SIG-M5 (cell line): ENCODE measurements at regions not wholly inside any gene's neighbourhood (a gene's known extent, or its start where the extent isn't known, plus 50 kb on each side); places are given as distances from the start of the nearest gene placed in this dataset.

ENCODE experiments used
- DNase-seq: peaks from one replicate; lab custom pipeline; 2025; lab: John Stamatoyannopoulos, UW

DNA sequence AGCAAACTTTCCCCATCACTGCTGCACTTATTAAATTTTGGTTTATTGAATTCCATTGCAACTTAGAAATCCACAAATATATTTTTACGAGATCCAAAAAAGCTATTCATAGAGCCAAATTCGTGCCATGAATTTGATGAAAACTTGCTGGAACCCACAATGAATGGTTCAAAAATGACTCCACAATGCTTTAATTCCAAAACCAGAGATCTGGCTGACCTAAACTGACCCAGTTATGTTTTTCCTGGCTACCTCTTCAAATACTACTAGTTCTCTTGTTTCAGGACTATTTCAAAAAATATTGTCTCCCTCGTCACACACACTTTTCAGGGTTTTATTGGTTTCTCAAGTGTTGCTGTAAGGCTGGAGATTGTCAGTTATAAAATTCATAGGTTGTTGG lies 474.8 kb downstream of the PDGFC start:
- DNase-seq: no peak

DNA sequence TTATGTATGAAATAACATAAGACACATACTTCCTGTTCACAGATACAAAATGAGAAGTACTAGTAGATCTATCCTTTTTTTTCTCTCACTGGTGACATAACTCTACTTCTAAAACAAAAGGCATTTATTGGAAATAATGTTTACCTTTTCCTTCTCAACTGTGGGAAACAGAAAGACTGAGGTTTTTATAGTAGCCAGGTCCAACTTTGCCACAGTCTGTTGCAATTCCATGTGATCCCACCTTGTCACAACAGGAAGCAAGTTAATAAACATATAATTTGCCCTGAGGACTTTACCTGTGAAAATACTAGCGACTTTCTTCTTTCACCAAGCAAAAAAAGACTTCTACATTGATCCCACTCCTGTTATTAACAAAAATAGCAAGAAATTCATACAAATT lies 475.8 kb downstream of the PDGFC start:
- no peak for DNase-seq

DNA sequence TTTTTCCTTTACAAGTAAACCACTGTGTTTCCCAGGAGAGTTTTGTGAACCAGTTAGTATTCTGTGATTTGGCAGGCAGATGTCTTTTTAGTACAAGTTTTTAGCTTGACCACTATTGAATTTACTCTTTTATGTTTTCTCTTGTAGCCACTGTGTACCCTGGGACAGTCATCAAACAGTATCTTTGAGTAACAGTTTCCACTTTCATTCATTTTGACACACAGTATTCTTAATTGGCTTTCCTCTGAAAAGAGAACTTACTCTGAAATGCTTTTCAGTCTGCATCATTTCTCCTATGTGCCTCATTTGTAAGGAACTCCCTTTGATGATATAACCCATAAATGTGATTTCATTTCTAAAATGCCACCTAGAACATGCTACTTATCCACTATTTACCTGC lies 476.5 kb downstream of the PDGFC start:
- DNase-seq: no peak

DNA sequence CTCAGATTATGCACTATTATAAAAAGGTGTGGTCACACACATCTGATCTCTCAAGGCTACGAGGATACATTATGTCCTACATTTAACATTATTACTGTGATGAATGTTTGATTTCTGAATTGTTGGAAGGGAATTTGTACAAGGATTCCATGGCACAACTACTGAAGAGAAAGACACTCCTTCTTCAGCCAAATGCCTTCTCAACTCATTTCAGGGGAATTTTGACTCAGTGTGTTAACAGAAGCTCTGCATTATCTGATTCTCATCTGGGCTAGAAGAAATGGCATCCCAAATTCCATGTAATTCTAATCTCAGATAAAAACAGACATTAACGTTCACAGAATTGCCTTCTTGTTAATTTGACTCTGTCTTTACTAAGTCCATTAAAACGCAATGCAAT lies 477.7 kb downstream of the PDGFC start:
- no peak for DNase-seq

DNA sequence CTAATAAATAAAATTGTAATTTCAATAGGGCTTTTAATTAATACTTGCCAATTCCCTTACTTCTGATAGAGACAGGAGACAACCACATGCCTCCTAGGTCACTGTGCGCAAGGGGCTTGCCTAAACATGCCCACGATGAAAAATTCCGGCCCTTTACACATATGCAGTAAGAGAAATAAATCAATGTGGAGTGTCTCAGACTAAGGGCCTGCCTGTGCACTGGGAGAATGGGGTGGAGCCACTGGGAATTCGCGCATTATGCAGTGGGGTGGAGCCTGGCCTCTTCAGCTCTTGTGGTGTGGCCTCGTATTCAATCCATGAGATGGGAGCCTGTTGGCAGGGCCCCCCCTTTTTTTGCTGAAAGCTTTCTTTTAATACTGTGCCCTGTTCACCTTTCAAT lies 484.5 kb downstream of the PDGFC start:
- DNase-seq: no peak

DNA sequence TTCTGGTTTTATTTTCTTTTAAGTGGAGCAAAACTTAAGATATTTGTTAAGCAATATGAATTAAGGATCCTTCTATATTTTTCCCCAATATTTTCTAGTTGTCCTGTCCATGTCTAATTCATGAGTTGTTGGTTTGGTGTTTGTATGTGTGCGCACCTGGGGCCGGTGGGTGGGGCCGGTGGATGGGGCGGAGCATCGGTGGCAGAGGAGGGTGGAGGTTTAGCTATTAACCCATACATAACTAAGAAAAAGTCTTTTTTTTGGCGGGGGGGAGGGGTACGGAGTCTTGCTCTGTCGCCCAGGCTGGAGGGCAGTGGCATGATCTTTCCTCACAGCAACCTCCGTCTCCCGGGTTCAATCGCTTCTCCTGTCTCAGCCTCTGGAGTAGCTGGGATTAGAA lies 489.8 kb downstream of the PDGFC start:
- DNase-seq: no peak

DNA sequence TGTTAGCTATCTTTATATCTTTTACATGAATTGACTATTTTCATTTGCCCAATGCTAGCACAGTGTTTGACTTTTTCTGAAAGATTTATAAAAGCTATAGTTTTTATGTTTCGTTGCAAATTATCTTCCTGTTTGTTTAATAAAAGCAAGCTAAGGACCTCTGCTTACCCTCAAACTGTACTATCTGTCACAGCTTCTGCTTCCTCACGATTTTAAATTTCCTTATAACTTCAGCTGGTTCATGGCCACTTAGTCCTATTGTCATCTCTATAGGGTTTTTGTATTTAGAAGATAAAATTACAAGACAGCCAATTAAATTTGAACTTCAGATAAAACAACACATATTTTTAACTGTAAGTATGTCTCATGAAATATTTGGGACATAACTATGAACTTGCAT lies 494.0 kb downstream of the PDGFC start:
- no peak for DNase-seq

DNA sequence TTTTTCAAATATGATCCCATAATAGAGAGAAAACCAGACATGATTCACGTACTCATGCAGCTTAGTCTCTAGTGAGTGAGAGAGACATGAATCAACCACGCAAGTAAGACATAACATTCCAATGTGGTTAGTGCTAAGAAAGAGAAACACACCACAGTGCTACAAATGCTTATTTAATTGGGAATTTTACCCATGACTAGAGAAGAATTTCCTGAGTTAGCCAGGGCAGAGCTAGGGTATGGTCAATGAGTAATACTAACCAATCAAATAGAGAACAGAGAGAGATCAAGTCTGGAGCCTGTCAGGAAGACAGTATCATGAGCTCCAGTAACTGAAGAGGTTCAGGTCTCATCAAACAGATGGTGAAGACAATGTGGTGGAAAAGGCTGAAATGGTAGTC lies 495.2 kb downstream of the PDGFC start:
- no peak for DNase-seq

DNA sequence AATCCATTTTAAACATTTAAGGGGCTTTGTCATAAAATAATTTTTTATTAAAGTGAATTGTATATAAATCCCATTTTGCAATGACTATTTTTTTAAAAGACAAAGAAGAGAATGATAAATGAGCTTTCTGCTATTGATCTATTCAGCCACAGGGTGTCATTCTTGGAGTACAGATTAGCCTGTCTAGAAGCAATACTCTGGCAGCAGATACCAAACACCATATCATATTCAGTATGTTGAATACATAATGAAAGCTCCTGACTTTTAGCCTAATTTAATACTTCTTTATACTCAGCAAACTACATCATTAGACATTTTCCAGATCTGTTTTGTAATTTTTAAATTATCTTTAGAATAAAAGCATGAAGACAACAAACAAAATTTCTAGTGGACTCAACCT lies 496.3 kb downstream of the PDGFC start:
- no peak for DNase-seq

DNA sequence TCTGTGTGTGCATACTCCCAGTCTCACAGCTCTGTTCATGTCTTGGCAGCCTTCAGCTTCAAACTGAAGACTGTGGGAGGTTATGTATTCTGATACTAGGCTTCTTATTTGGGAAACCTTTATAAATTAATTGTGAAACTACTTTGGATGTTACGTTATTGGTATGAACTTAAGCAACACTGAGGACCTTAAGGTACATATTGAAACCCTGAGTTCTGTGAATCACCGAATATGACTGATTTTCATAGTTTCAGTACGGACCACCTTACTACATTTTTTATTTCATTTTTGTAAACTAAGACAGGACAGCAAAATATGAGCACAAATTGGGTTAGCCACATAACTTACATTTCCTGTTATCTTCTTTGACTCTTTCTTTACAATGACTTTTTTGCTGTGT lies 498.4 kb downstream of the PDGFC start:
- no peak for DNase-seq

DNA sequence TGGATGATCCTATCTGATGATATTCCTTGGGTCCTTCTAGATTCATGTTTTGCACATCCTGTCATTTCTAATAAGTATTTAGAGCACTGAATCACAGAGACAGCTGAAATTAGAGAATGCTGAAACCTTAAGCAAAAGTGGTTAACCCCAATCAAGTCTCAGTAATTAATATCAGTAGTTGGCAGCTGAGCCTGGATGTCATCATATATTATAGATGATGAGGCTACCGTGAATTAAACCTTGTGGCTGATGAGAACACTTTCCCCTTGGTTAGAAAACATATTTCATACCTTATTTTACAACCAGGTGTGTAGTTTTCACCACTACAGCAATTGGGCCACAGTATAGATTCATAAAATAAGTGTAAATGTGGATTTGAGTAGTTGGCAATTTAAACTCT lies 499.0 kb downstream of the PDGFC start:
- DNase-seq: no peak

DNA sequence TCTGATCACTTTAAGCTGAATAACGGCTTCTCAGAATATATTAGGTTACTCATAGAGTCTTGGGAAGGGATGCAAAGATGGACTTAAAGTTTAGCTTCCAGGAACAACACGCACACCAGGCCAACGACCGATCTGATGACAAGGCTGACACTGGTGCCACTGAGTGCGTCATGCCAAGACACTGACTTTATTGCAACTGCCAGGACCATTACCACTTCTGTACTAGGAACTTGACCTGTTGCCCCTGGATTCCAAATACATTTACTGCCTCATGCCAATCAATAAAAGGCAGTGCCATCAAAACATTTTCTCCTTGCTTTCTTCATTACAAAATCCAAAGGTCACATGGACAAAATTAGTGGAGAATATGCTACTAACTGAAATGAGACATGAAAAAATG lies 505.9 kb upstream of the CTSO start:
- DNase-seq: no peak

DNA sequence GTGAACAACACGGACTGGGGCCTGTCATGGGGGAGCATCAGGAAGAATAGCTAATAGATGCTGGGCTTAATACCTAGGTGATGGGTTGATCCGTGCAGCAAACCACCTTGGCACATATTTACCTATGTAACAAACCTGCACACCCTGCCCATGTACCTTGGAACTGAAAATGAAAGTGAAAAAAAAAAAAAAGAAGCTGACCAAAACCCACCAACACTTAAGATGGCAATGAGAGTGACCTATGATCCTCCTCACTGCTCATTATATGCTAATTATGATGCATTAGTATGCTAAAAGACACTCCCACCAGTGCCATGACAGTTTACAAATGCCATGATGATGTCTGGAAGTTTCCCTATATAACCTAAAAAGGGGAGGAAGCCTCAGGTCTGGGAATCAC lies 503.2 kb upstream of the CTSO start:
- no peak for DNase-seq

DNA sequence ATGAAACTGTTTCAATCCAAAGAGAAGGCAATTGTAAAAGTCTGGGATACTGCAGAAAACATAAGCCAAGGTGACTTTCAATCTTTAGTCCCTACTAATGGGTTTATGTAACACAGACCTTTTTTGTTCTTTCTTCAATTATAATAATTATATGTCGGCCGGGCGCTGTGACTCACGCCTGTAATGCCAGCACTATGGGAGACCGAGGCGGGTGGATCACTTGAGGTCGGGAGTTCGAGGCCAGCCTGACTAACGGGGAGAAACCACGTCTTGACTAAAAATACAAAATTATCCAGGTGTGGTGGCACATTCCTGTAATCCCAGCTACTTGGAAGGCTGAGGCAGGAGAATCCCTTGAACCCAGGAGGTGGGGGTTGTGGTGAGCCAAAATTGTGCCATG lies 489.8 kb upstream of the CTSO start:
- no peak for DNase-seq

DNA sequence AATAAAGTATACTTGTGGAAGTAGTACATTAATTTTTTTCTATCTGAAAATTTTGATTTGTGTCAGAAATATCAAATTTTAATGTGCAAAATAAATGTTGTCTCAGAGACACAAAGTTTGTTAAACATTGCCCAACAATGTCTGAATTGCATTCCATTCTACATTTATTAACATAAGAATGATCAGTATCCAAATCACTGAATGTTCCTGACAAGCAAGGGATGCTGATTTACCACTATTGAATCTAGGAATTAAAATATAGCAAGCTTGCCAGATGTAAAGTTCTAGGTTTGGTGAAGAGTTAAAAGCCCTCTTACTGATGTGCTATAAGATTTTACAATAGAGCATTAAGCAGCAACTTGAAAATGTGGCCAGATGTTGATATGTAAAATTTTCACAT lies 489.2 kb upstream of the CTSO start:
- no peak for DNase-seq

DNA sequence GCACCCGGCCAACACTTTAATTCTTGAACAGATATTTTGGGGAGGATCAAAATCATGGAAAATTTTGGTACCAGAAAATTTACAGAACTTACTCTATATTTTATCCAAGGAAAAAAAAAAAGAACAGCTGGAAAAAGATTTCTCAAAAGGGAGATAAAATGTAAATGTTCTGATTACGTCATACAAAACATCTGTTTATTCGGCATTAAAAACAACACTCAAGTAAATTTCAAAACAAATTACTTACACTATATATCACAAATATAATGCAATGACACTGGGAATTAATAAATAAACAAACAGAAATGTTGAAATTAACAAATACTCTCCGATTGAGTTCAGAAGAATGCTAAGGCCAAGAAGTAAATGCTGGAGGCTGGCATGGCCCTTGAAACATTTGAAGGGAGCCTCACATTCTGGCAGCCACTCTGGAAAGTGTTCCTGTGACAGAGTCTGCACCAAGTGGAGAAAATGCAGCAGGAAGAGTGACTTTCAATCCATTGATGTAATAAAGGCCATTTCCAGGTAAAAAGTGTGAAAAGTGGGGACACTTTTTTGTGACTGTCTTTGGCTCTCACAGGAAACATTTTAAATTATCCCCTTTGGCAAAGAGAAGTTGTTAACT lies 486.0 kb upstream of the CTSO start:
- DNase-seq: no peak

DNA sequence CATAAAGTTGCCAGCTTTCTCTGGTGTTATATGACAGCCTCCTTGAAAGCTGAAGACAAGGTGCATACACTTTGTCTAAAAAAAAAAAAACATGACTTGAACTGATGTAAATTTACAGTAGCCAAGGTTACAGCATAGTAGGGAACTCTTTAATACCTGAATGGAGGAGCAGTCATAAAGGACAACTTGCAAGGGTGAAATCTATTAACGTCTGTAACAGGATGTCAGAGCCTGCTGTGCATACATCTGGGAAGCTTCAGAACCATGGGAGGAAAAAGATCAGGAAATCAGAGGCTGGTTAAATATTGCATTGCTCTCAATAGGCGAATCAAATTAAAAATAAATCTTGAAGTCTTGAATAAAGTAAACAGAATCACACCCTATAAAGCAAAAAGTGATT lies 484.0 kb upstream of the CTSO start:
- DNase-seq: no peak

DNA sequence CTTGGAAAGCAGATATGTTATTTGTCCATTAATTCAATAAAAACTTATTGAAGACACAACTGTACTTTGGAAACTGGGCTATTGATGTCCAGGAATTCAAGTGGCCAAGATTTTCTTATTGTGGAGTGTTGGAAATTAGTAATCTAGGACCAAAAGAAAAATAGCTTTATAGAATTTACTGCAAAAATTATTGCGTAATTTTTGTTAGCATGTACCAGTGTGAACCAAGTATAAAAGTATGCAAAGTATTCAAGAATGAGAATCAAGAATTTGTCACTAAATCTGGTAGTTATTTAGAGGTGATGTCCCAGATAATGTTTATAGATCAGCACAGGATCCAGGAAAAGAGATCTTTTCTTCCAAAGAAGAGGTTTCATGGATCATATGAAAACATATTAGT lies 468.9 kb upstream of the CTSO start:
- no peak for DNase-seq

DNA sequence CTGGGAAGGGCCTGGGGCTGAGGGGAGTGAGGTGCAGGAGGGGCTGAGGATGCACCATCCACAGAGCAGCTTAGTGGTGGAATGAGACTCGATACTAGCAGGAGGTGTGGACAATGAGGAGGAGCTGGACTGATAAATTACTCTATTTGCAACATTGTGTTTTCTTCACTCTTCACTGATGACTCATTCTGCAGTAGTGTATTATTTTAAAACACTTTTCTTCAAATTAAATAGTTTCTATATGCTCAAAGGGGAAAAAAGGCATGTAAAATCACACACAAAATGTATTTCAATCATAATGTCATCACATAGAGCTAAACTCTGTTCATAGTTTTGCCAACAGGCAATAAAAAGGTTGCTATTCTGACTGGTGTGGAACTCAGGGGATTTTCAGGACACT lies 467.0 kb upstream of the CTSO start:
- DNase-seq: no peak

DNA sequence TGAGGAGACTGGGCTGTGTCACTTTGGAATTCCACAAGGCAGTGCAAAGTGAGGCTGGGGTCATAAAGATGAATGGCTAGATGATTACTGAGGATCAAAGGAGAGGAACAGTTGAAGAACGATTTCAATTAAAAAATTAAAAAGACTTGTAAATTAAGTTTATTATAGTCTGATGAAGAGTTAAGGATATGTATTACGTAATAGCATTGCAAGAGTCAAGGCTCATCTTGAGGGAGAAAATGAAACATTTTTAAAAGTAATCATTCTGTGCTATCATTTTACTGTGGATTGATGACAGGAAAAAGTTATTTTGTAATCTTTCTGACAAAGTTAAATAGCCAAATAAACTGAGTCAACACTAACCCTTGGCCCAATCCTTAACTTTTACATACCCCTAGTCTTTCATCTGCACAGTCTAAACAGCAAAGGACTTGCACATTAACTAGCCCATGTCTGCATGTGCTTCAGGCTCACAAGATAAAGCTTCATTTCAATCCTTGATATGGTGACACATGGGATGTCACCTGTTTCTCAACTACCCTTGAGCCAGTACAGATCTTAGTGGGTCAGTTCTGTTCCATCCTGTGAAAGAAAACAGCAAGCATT lies 465.5 kb upstream of the CTSO start:
- DNase-seq: no peak

DNA sequence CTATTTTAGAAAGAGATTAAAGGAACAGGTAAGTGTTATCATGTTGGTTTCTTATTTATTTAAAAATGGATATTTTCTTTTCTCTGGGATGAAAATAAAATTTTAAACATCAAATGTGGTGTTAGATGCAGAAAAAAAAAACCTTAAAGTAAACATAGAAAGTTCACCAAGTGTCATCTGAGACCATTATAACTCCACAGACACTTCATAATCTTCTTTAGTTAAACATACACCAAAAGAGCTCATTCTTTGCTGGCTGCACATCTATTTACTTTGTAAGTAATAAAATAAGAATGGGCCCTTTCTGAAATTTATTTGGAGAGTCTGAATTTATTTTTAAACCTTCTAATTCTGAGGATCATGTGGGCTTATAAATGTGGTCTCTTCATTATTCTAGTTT lies 460.7 kb upstream of the CTSO start:
- DNase-seq: no peak

DNA sequence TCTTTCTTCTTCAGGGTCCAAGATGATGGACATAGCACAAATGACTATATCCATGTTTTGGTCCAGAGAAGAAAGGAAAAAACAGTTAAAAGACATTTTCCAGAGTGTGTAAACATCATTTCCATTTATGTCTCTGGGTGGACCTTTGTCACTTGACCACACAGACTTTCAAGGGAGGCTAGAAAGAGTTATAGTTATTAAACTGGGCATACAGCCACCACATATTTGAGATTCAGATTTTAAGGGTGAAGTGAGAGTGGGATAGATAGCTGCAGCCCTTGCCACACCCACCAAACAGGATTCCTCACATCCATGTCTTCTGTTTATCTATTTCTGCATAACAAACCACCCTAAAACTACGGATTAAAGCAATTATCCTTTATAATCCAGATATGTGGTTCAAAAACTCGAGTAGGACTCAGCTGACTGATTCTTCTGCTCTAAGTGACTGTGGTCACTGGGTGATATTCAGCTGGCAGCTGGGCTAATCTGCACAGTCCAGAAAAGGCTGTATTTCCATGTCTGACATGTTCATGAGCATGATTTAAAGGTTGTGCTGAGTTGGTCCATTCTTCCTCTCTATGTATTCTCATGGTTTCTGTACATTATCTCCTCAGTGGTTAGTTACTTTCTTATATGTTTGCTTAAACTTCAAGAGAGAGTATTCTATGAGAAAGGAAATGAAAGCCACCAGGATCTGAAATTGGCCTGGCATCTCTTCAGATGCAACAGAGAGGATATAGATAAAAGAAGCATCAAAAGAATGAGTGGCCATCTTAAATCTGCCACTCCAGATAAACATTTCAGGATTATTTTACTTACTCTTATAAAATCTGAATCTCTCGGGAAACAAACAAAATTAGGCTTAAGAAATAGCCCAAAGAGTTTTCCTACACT lies 459.8 kb upstream of the CTSO start:
- no peak for DNase-seq

DNA sequence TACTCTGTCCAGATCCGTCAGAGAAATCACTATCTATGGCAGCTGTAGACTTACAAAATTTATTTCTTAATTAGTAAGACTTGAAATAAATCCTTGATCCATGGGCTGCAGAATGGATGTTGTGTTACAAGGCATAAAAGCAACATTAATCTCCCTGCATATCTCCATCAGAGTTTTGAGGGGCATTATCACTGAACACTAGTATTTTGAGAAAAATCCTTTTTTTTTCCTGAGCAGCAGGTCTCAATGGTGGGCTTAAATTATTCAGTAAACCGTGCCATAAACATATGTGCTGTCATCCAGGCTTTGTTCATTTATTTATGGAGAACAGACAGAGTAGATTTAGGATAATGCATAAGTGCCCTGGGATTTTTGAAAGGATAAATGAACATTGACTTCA lies 457.9 kb upstream of the CTSO start:
- DNase-seq: no peak

DNA sequence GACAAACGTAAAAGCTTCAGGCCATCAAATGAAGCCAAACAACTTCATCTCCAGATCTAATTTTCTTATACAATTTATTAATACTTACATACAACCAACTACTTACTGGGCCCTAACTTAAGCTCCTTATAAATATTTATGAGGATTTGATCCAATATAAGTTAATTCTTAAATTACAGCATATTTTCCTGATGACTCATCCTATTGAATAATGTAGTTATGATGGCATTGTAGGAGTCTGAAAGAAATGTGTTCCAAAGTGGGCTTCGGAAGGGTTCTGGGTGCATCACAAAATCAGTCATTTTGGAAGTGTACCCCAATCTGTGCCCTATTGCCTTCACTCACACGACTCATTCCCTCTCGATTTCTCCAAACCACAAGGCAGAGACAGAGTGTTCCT lies 455.1 kb upstream of the CTSO start:
- no peak for DNase-seq
